ENCODE measurements at regions not wholly inside any gene's neighbourhood (a gene's known extent, or its start where the extent isn't known, plus 50 kb on each side); places are given as distances from the start of the nearest gene placed in this dataset.

GRCh38 chr7:24404315-24404714 is 120.3 kb downstream of the NPY start:
- no peak for TF ChIP-seq USF1 (IDR thresholded peaks at IDR 0.05)
- TF ChIP-seq EP300 (IDR thresholded peaks at IDR 0.05; ENCODE audit: borderline replicate concordance), result no peak
- no peak for TF ChIP-seq TAF1 (IDR thresholded peaks at IDR 0.05; ENCODE audit: low read depth)
- no peak for TF ChIP-seq NFIC (IDR thresholded peaks at IDR 0.05)
- no peak for TF ChIP-seq MAX (IDR thresholded peaks at IDR 0.05)
- TF ChIP-seq YY1 (IDR thresholded peaks at IDR 0.05; ENCODE audit: low read depth), result no peak
- no peak for TF ChIP-seq TEAD4 (IDR thresholded peaks at IDR 0.05)
- no peak for TF ChIP-seq CREB1 (IDR thresholded peaks at IDR 0.05; ENCODE audit: low read depth)
- TF ChIP-seq TCF12 (IDR thresholded peaks at IDR 0.05; ENCODE audit: low read depth), result no peak

- no peak for TF ChIP-seq REST (IDR thresholded peaks at IDR 0.05; ENCODE audit: low read depth)
- TF ChIP-seq NFIC (IDR thresholded peaks at IDR 0.05), result no peak
- TF ChIP-seq FOXM1 (IDR thresholded peaks at IDR 0.05; ENCODE audit: borderline replicate concordance, low read depth), result no peak
- TF ChIP-seq EGR1 (IDR thresholded peaks at IDR 0.05), result no peak
- TF ChIP-seq YY1 (IDR thresholded peaks at IDR 0.05; ENCODE audit: low read depth), result no peak
- no peak for TF ChIP-seq USF1 (IDR thresholded peaks at IDR 0.05)
- TF ChIP-seq EP300 (IDR thresholded peaks at IDR 0.05; ENCODE audit: borderline replicate concordance), result no peak
- TF ChIP-seq CEBPB (IDR thresholded peaks at IDR 0.05), result no peak
- TF ChIP-seq TAF1 (IDR thresholded peaks at IDR 0.05; ENCODE audit: low read depth), result no peak
- TF ChIP-seq RAD21 (IDR thresholded peaks at IDR 0.05; ENCODE audit: low read depth), result no peak
- TF ChIP-seq CREB1 (IDR thresholded peaks at IDR 0.05; ENCODE audit: low read depth), result no peak
- no peak for TF ChIP-seq TCF12 (IDR thresholded peaks at IDR 0.05; ENCODE audit: low read depth)
- no peak for TF ChIP-seq MAX (IDR thresholded peaks at IDR 0.05)
- no peak for TF ChIP-seq ZBTB7A (IDR thresholded peaks at IDR 0.05; ENCODE audit: low read depth)
- TF ChIP-seq TEAD4 (IDR thresholded peaks at IDR 0.05), result no peak
Observed at GRCh38 chr7:24405002-24405401, 121.0 kb downstream of the NPY start.

GRCh38 chr7:24406053-24406788 is 122.2 kb downstream of the NPY start:
- TF ChIP-seq REST (IDR thresholded peaks at IDR 0.05; ENCODE audit: low read depth) (no peak), EP300 (IDR thresholded peaks at IDR 0.05; ENCODE audit: borderline replicate concordance) (no peak), TEAD4 (IDR thresholded peaks at IDR 0.05) (no peak), NFIC (IDR thresholded peaks at IDR 0.05) (no peak), USF1 (IDR thresholded peaks at IDR 0.05) (no peak), RAD21 (IDR thresholded peaks at IDR 0.05; ENCODE audit: low read depth) (no peak), EGR1 (IDR thresholded peaks at IDR 0.05) (no peak)

- TF ChIP-seq REST (IDR thresholded peaks at IDR 0.05; ENCODE audit: low read depth) (no peak), FOXM1 (IDR thresholded peaks at IDR 0.05; ENCODE audit: borderline replicate concordance, low read depth) (no peak), ZBTB7A (IDR thresholded peaks at IDR 0.05; ENCODE audit: low read depth) (no peak), YY1 (IDR thresholded peaks at IDR 0.05; ENCODE audit: low read depth) (no peak), EP300 (IDR thresholded peaks at IDR 0.05; ENCODE audit: borderline replicate concordance) (no peak), CREB1 (IDR thresholded peaks at IDR 0.05; ENCODE audit: low read depth) (no peak), MAX (IDR thresholded peaks at IDR 0.05) (no peak), CEBPB (IDR thresholded peaks at IDR 0.05) (no peak), TCF12 (IDR thresholded peaks at IDR 0.05; ENCODE audit: low read depth) (no peak)
Observed at GRCh38 chr7:24406789-24407299, 122.9 kb downstream of the NPY start.

Data from Ishikawa (cell line).